ENCODE measurements at regions not wholly inside any gene's neighbourhood (a gene's known extent, or its start where the extent isn't known, plus 50 kb on each side); places are given as distances from the start of the nearest gene placed in this dataset.
"Not testable (repeated sequence)": the region's sequence is repeated elsewhere in the genome, so short reads cannot be mapped to it uniquely, and the experiment has no call there.

- no peak for DNase-seq
Observed at GRCh38 chr13:111623743-111624505, 303.5 kb downstream of the TEX29 start.

- DNase-seq: no peak
Observed at GRCh38 chr13:111625526-111626315, 305.3 kb downstream of the TEX29 start.

GRCh38 chr13:111626371-111627305 lies 306.2 kb downstream of the TEX29 start:
- no peak for DNase-seq

GRCh38 chr13:111627596-111627995 lies 307.2 kb downstream of the TEX29 start:
- DNase-seq: no peak

- no peak for DNase-seq
Observed at GRCh38 chr13:111629016-111629415, 308.6 kb downstream of the TEX29 start.

GRCh38 chr13:111629457-111629856 lies 309.0 kb downstream of the TEX29 start:
- DNase-seq: no peak

GRCh38 chr13:111629926-111630325 lies 309.5 kb downstream of the TEX29 start:
- no peak for DNase-seq

GRCh38 chr13:111630406-111630805 lies 310.0 kb downstream of the TEX29 start:
- DNase-seq: no peak

- DNase-seq: not testable (repeated sequence)
Observed at GRCh38 chr13:111631271-111631670, 310.8 kb downstream of the TEX29 start.

GRCh38 chr13:111632906-111633305 lies 312.5 kb downstream of the TEX29 start:
- no peak for DNase-seq

- DNase-seq: no peak
Observed at GRCh38 chr13:111633401-111633800, 313.0 kb downstream of the TEX29 start.

- no peak for DNase-seq
Observed at GRCh38 chr13:111634410-111634809, 314.0 kb downstream of the TEX29 start.

GRCh38 chr13:111636271-111636670 lies 315.8 kb downstream of the TEX29 start:
- DNase-seq: no peak

GRCh38 chr13:111636804-111637203 lies 316.4 kb downstream of the TEX29 start:
- no peak for DNase-seq

- no peak for DNase-seq
Observed at GRCh38 chr13:111637365-111637764, 316.9 kb downstream of the TEX29 start.

GRCh38 chr13:111638233-111638632 lies 317.8 kb downstream of the TEX29 start:
- no peak for DNase-seq

GRCh38 chr13:111639196-111639705 lies 318.8 kb downstream of the TEX29 start:
- no peak for DNase-seq

GRCh38 chr13:111640006-111640405 lies 319.6 kb downstream of the TEX29 start:
- no peak for DNase-seq

- DNase-seq: no peak
Observed at GRCh38 chr13:111640476-111640875, 320.0 kb downstream of the TEX29 start.

GRCh38 chr13:111642156-111642767 lies 321.8 kb downstream of the TEX29 start:
- DNase-seq: no peak

GRCh38 chr13:111644750-111645149 lies 324.3 kb downstream of the TEX29 start:
- DNase-seq: no peak

GRCh38 chr13:111645198-111645597 lies 324.8 kb downstream of the TEX29 start:
- DNase-seq: no peak

Data from fibroblast of skin of scalp (primary cell).